ENCODE measurements at regions not wholly inside any gene's neighbourhood (a gene's known extent, or its start where the extent isn't known, plus 50 kb on each side); places are given as distances from the start of the nearest gene placed in this dataset.

- Mint-ChIP-seq H3K27ac (no peak overlapping the region), H3K27me3 (peaks cover 35% of the 10 kb centered on the region), H3K9me3 (no peaks in the 10 kb centered on the region), H3K4me3 (no peak overlapping the region), H3K4me1 (ENCODE audit: low read depth) (no peaks in the 10 kb centered on the region), H3K36me3 (ENCODE audit: low read depth) (no peaks in the 10 kb centered on the region)
- TF ChIP-seq, protein P1, sequence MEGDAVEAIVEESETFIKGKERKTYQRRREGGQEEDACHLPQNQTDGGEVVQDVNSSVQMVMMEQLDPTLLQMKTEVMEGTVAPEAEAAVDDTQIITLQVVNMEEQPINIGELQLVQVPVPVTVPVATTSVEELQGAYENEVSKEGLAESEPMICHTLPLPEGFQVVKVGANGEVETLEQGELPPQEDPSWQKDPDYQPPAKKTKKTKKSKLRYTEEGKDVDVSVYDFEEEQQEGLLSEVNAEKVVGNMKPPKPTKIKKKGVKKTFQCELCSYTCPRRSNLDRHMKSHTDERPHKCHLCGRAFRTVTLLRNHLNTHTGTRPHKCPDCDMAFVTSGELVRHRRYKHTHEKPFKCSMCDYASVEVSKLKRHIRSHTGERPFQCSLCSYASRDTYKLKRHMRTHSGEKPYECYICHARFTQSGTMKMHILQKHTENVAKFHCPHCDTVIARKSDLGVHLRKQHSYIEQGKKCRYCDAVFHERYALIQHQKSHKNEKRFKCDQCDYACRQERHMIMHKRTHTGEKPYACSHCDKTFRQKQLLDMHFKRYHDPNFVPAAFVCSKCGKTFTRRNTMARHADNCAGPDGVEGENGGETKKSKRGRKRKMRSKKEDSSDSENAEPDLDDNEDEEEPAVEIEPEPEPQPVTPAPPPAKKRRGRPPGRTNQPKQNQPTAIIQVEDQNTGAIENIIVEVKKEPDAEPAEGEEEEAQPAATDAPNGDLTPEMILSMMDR (IDR thresholded peaks at IDR 0.05) = no peak
- peaks cover 0 to 3% of the 10 kb centered on the region in 2 experiments for H3K9me3 ChIP-seq (ENCODE audit: control insufficient read depth in 1 of 2, insufficient read depth in 1 of 2, low read length in 2 of 2)
- intact Hi-C loops (cut with DNase I, micrococcal nuclease) = no loop called here
- CTCF ChIA-PET = no interaction called here
- no peaks in the 10 kb centered on the region for H3K36me3 ChIP-seq (ENCODE audit: insufficient read depth, low read length)
- H3K27ac ChIP-seq (ENCODE audit: low read depth in 1 of 2, low read length in 2 of 2) = no peak overlapping the region
- H3K27me3 ChIP-seq (ENCODE audit: control insufficient read depth in 1 of 2, insufficient read depth in 2 of 2, low read length in 2 of 2) = peaks cover 0 to 15% of the 10 kb centered on the region in 2 experiments
- H3K4me3 ChIP-seq (ENCODE audit: low read length) = no peak overlapping the region
- no peaks in the 10 kb centered on the region for H3K4me1 ChIP-seq (ENCODE audit: insufficient read depth, low read length)
- POLR2A ChIA-PET = no interaction called here
- ATAC-seq (ENCODE audit: poor library complexity) (no peak), DNase-seq (no peak)
Observed at GRCh38 chr12:3336606-3337311, 154.2 kb upstream of the PRMT8 start.

DNA sequence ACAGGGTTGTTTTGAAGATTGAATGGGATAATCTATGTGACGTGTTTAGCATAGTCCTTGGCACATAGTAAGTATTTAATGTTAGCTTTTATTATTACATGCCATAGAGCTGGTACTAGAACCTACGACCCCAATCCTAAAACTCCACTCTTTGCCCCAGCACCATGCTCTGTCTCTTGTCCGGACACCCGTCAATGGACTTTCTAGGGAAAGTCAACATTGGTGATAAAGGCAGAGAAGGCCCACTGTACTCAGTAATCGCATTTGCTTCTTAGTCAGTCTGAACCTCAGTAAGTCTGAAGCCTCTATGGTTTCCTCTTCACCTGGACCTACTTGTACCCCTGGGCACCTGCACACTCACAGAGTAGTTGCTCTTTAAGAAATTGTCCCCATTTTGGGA lies 153.1 kb upstream of the PRMT8 start:
- ATAC-seq (ENCODE audit: poor library complexity) (no peak), DNase-seq (no peak)
- H3K4me1 ChIP-seq (ENCODE audit: insufficient read depth, low read length) = no peaks in the 10 kb centered on the region
- no peak overlapping the region for H3K4me3 ChIP-seq (ENCODE audit: low read length)
- no peaks in the 10 kb centered on the region for H3K36me3 Mint-ChIP-seq (ENCODE audit: low read depth)
- peaks cover 0 to 8% of the 10 kb centered on the region in 2 experiments for H3K9me3 ChIP-seq (ENCODE audit: control insufficient read depth in 1 of 2, insufficient read depth in 1 of 2, low read length in 2 of 2)
- TF ChIP-seq, protein P1 (IDR thresholded peaks at IDR 0.05) = no peak
- intact Hi-C loops (cut with DNase I, micrococcal nuclease) = no loop called here
- no peaks in the 10 kb centered on the region for H3K36me3 ChIP-seq (ENCODE audit: insufficient read depth, low read length)
- ChIA-PET POLR2A (no interaction called here), CTCF (no interaction called here)
- H3K4me3 Mint-ChIP-seq = no peak overlapping the region
- H3K27ac ChIP-seq (ENCODE audit: low read depth in 1 of 2, low read length in 2 of 2) = no peak overlapping the region
- no peaks in the 10 kb centered on the region for H3K9me3 Mint-ChIP-seq
- no peaks in the 10 kb centered on the region for H3K4me1 Mint-ChIP-seq (ENCODE audit: low read depth)
- peaks cover 0 to 19% of the 10 kb centered on the region in 2 experiments for H3K27me3 ChIP-seq (ENCODE audit: control insufficient read depth in 1 of 2, insufficient read depth in 2 of 2, low read length in 2 of 2)
- H3K27me3 Mint-ChIP-seq = peaks cover 46% of the 10 kb centered on the region
- H3K27ac Mint-ChIP-seq = no peak overlapping the region

- ChIA-PET CTCF (no interaction called here), POLR2A (no interaction called here)
- peaks cover 58% of the 10 kb centered on the region for H3K27me3 Mint-ChIP-seq
- TF ChIP-seq, protein P1 (IDR thresholded peaks at IDR 0.05) = no peak
- ATAC-seq (ENCODE audit: poor library complexity) (no peak), DNase-seq (no peak)
- H3K9me3 Mint-ChIP-seq = no peaks in the 10 kb centered on the region
- Histone ChIP-seq H3K27ac (ENCODE audit: low read depth in 1 of 2, low read length in 2 of 2) (no peak overlapping the region), H3K4me3 (ENCODE audit: low read length) (no peak overlapping the region), H3K4me1 (ENCODE audit: insufficient read depth, low read length) (no peaks in the 10 kb centered on the region), H3K9me3 (ENCODE audit: control insufficient read depth in 1 of 2, insufficient read depth in 1 of 2, low read length in 2 of 2) (peaks cover 0 to 5% of the 10 kb centered on the region in 2 experiments), H3K27me3 (ENCODE audit: control insufficient read depth in 1 of 2, insufficient read depth in 2 of 2, low read length in 2 of 2) (peaks cover 0 to 19% of the 10 kb centered on the region in 2 experiments), H3K36me3 (ENCODE audit: insufficient read depth, low read length) (no peaks in the 10 kb centered on the region)
- no peaks in the 10 kb centered on the region for H3K4me1 Mint-ChIP-seq (ENCODE audit: low read depth)
- intact Hi-C loops (cut with DNase I, micrococcal nuclease) = no loop called here
- H3K27ac Mint-ChIP-seq = no peak overlapping the region
- no peak overlapping the region for H3K4me3 Mint-ChIP-seq
- H3K36me3 Mint-ChIP-seq (ENCODE audit: low read depth) = no peaks in the 10 kb centered on the region
Observed at GRCh38 chr12:3339221-3339620, 151.8 kb upstream of the PRMT8 start.

Data from CD4-positive, alpha-beta T cell (primary cell).